Esophagus muscularis mucosa (tissue), 4 donors: ENCODE measurements at regions not wholly inside any gene's neighbourhood (a gene's known extent, or its start where the extent isn't known, plus 50 kb on each side); places are given as distances from the start of the nearest gene placed in this dataset.

Experiments used
- DNase-seq: peaks from one replicate; pipeline ENCODE4 v3.0.0-alpha.2; 2017; ENCODE audit errors: extremely low spot score
- H3K27ac ChIP-seq, 4 donors: fragments of 200-600 bp; sonication (generic); replicated peaks in 1 of 4; 1 replicate in 3 of 4; 2 replicates in 1 of 4; pipeline ENCODE4 v1.5.1; 2016 to 2019; ENCODE audit warnings: mild to moderate bottlenecking in 1 of 4
- H3K27me3 ChIP-seq, 4 donors: fragments of 200-600 bp; sonication (generic); one replicate each; pipeline versions ENCODE4 v1.5.1 to v1.6.0; 2016 to 2019
- H3K36me3 ChIP-seq, 4 donors: fragments of 200-600 bp; sonication (generic); one replicate each; pipeline ENCODE4 v1.5.1; 2016 to 2019
- H3K4me1 ChIP-seq, 4 donors: fragments of 200-600 bp; sonication (generic); one replicate each; pipeline ENCODE4 v1.5.1; 2016 to 2019
- H3K4me3 ChIP-seq, 4 donors: fragments of 200-600 bp; sonication (generic); 1 replicate in 2 of 4; 2 replicates in 2 of 4; pipeline ENCODE4 v1.5.1; 2016 to 2019; ENCODE audit warnings: mild to moderate bottlenecking in 4 of 4, moderate library complexity in 1 of 4
- H3K9me3 ChIP-seq, 4 donors: fragments of 200-600 bp; sonication (generic); 1 replicate in 3 of 4; 2 replicates in 1 of 4; pipeline ENCODE4 v1.5.1; 2016 to 2019
- CTCF ChIP-seq, 3 experiments: fragments of 200-600 bp in 2 of 3; fragments of 450-650 bp in 1 of 3; sonication (generic) in 2 of 3; IDR thresholded peaks; one replicate each; pipeline ENCODE4 v1.5.1; 2017 to 2019; ENCODE audit warnings: antibody characterized with exemption in 3 of 3, mild to moderate bottlenecking in 2 of 3, moderate library complexity in 1 of 3
- EP300 ChIP-seq: sonication (generic); formaldehyde crosslinking; IDR thresholded peaks from one replicate; pipeline ENCODE4 v1.6.1; 2017; ENCODE audit warnings: antibody characterized with exemption
- POLR2A ChIP-seq: fragments of 450-650 bp; IDR thresholded peaks from one replicate; pipeline ENCODE4 v1.6.1; 2017; ENCODE audit warnings: antibody characterized with exemption, moderate library complexity, mild to moderate bottlenecking, low read depth
- POLR2AphosphoS5 ChIP-seq, 2 donors: sonication (generic); formaldehyde crosslinking; IDR thresholded peaks; one replicate each; pipeline ENCODE4 v1.6.1; 2017; ENCODE audit warnings: antibody characterized with exemption in 2 of 2
- WGBS: methylation state at CpG from one replicate; pipeline ENCODE4 v1.1.5; 2018; 5-methylcytosine and 5-hydroxymethylcytosine counted together
- intact Hi-C: fragments of 100-400 bp; cut with DNase I; formaldehyde crosslinking; loops from one replicate; pipeline ENCODE4 v1.15.1; 2023

GRCh38 chr6:139534472-139535115 is 160.1 kb upstream of the CITED2 start:
- TF ChIP-seq POLR2AphosphoS5 (IDR thresholded peaks at IDR 0.05), result no peak
- intact Hi-C loops, result loop anchor here (5.0 kb wide), 2 partner anchors 58 to 157 kb away; no protein-coding TSS in a partner anchor
- Histone ChIP-seq H3K36me3 (no peaks in the 10 kb centered on the region), H3K4me1 (peaks cover 5 to 63% (median 54%) of the 10 kb centered on the region in 4 donors), H3K27ac (peak overlapping the region; percentile 25 to 70 (median 52)), H3K9me3 (no peaks in the 10 kb centered on the region), H3K4me3 (no peak overlapping the region), H3K27me3 (no peaks in the 10 kb centered on the region)
- 72% methylated on average over 5 of the region's 5 CpGs for WGBS
- no peak for DNase-seq

- Histone ChIP-seq H3K4me3 (no peak overlapping the region), H3K36me3 (no peaks in the 10 kb centered on the region), H3K4me1 (peaks cover 5 to 56% (median 52%) of the 10 kb centered on the region in 4 donors), H3K27ac (peak overlapping the region; percentile 25 to 70 (median 52)), H3K9me3 (no peaks in the 10 kb centered on the region), H3K27me3 (no peaks in the 10 kb centered on the region)
- intact Hi-C loops, result no loop called here
- no peak for DNase-seq
- WGBS, result 59% methylated on average over 11 of the region's 11 CpGs
- TF ChIP-seq POLR2AphosphoS5 (IDR thresholded peaks at IDR 0.05), result no peak
- no peak for TF ChIP-seq POLR2A
- no peak for TF ChIP-seq EP300
- TF ChIP-seq CTCF (IDR thresholded peaks at IDR 0.05), result no peak
Observed at GRCh38 chr6:139533573-139534471, 159.4 kb upstream of the CITED2 start.

GRCh38 chr6:139533171-139533570 is 158.7 kb upstream of the CITED2 start:
- no peak for DNase-seq
- no peak for TF ChIP-seq POLR2A
- TF ChIP-seq CTCF (IDR thresholded peaks at IDR 0.05), result no peak
- TF ChIP-seq POLR2AphosphoS5 (IDR thresholded peaks at IDR 0.05), result no peak
- no peak for TF ChIP-seq EP300

DNA sequence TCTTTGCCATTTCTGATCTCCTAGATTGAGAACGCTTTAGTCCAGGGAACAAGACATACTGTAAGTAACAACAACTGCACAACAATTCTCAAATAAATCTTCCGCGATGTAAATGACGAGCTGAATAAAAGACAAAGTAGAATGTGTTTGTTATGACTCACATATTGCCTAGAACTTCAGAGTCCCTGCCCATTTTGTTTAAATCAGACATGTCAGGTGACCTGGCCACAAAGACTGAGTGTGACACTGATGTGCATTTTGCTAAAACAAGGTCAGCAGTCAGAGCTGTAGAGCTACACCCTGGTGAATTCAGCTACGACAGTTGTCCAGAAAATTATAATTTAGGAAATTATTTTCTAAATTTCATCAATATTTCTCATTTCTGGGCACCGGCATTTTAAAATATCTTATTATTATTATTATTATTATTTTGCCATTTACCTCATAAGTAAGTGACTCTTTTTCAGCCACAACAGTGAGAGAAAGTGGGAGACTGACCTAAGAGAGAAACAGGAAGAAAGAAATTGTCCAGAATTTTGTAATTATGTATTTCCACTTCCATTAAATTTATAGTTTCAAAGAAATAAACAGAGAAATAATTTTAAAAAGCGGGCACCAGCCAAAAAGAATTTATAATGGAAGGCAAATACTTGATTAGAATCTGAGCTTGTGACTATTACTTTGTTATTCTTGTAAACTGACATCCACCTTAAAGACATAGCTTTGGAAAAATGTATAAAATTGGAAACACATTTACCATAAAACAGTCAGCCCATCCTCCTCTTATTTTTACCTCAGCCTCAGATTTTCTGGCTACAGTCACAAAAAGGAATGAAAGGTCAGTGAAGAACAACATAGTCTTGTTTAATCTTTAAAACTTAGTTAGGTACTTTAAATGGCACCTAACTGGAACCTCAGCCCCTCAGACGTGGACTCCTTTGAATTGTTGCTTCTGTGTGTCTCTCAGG is 157.0 kb upstream of the CITED2 start:
- no peak for DNase-seq
- no peaks in the 10 kb centered on the region for H3K9me3 ChIP-seq
- intact Hi-C loops, result no loop called here
- no peak for TF ChIP-seq POLR2A
- TF ChIP-seq CTCF (IDR thresholded peaks at IDR 0.05), result no peak
- no peak for TF ChIP-seq POLR2AphosphoS5 (IDR thresholded peaks at IDR 0.05)
- TF ChIP-seq EP300, result no peak
- no peak overlapping the region for H3K4me3 ChIP-seq
- WGBS, result 59% methylated on average over 8 of the region's 8 CpGs
- no peaks in the 10 kb centered on the region for H3K27me3 ChIP-seq
- peaks cover 5 to 43% (median 40%) of the 10 kb centered on the region in 4 donors for H3K4me1 ChIP-seq
- H3K27ac ChIP-seq, result peak overlapping the region in 2 of 4 donors; percentile 21 to 28
- H3K36me3 ChIP-seq, result no peaks in the 10 kb centered on the region

More at GRCh38 chr6:139533171-139533570, 158.7 kb upstream of the CITED2 start:
- Histone ChIP-seq H3K9me3 (no peaks in the 10 kb centered on the region), H3K4me1 (peaks cover 5 to 56% (median 52%) of the 10 kb centered on the region in 4 donors), H3K36me3 (no peaks in the 10 kb centered on the region), H3K27ac (peak overlapping the region; percentile 25 to 70 (median 52)), H3K4me3 (no peak overlapping the region), H3K27me3 (no peaks in the 10 kb centered on the region)
- intact Hi-C loops, result no loop called here
- WGBS, result 87% methylated on average over 4 of the region's 4 CpGs
